WTC11 (cell line): ENCODE measurements at regions not wholly inside any gene's neighbourhood (a gene's known extent, or its start where the extent isn't known, plus 50 kb on each side); places are given as distances from the start of the nearest gene placed in this dataset.

Experiments
- ATAC-seq: fragments of 200-7000 bp; cut with Tn5 transposase; 2 replicates; pipeline ENCODE4 v1.10.0; 2021; ENCODE audit warnings: mild to moderate bottlenecking, moderate library complexity
- CTCF ChIA-PET: fragments of 300-600 bp; sonication (Branson Sonifier 250); formaldehyde crosslinking; loops from one replicate; lab custom pipeline; 2021; ENCODE audit warnings: antibody characterized with exemption; lab: Charles Lee
- POLR2A ChIA-PET: fragments of 350-600 bp; sonication (Branson Sonifier 250); formaldehyde crosslinking; loops from one replicate; lab custom pipeline; 2021; ENCODE audit warnings: antibody characterized with exemption; lab: Charles Lee
- DNase-seq: peaks from one replicate; pipeline ENCODE4 v3.0.0; 2021; ENCODE audit warnings: low spot score
- H3K27ac Mint-ChIP-seq: 2 replicates; pipeline ENCODE4 v1.8.0; 2021; ENCODE audit warnings: mixed read lengths
- H3K27me3 Mint-ChIP-seq: 2 replicates; pipeline ENCODE4 v1.8.0; 2021; ENCODE audit warnings: low read depth, mild to moderate bottlenecking, moderate library complexity, mixed read lengths
- H3K36me3 Mint-ChIP-seq: 2 replicates; pipeline ENCODE4 v1.8.0; 2021; ENCODE audit warnings: mixed read lengths
- H3K4me1 Mint-ChIP-seq: 2 replicates; pipeline ENCODE4 v1.8.0; 2022; ENCODE audit warnings: mixed read lengths
- H3K4me3 Mint-ChIP-seq: 2 replicates; pipeline ENCODE4 v1.8.0; 2021; ENCODE audit warnings: mild to moderate bottlenecking, moderate library complexity, mixed read lengths
- H3K9me3 Mint-ChIP-seq: 2 replicates; pipeline ENCODE4 v1.8.0; 2021; ENCODE audit warnings: mixed read lengths
- AFF4 ChIP-seq: sonication (generic); formaldehyde crosslinking; IDR thresholded peaks from 2 replicates; pipeline ENCODE4 v1.8.1; 2023; ENCODE audit warnings: mild to moderate bottlenecking, missing genetic modification reagents, borderline replicate concordance
- ELF4 ChIP-seq: sonication (generic); formaldehyde crosslinking; IDR thresholded peaks from 2 replicates; pipeline ENCODE4 v1.8.1; 2022; ENCODE audit warnings: low read depth, mild to moderate bottlenecking, moderate library complexity, missing genetic modification reagents
- ERG ChIP-seq: fragments of 250-450 bp; sonication (Bioruptor Pico); IDR thresholded peaks from 2 replicates; pipeline ENCODE4 v1.8.0; 2021; ENCODE audit warnings: mild to moderate bottlenecking
- ESRRA ChIP-seq: sonication (generic); formaldehyde crosslinking; IDR thresholded peaks from 2 replicates; pipeline ENCODE4 v1.8.1; 2022; ENCODE audit warnings: mild to moderate bottlenecking, missing genetic modification reagents, borderline replicate concordance
- GTF2I ChIP-seq: fragments of 250-450 bp; sonication (Bioruptor Pico); conservative IDR thresholded peaks from 2 replicates; pipeline ENCODE4 v1.4.0; 2021; ENCODE audit warnings: mild to moderate bottlenecking
- IRF1 ChIP-seq: sonication (generic); formaldehyde crosslinking; IDR thresholded peaks from 2 replicates; pipeline ENCODE4 v1.8.0; 2023; ENCODE audit warnings: missing genetic modification reagents
- JAZF1 ChIP-seq: fragments of 250-450 bp; sonication (Bioruptor Pico); IDR thresholded peaks from 2 replicates; pipeline ENCODE4 v1.9.0; 2021; ENCODE audit warnings: moderate library complexity, mild to moderate bottlenecking, inconsistent platforms
- NFE2L1 ChIP-seq: sonication (generic); formaldehyde crosslinking; IDR thresholded peaks from 2 replicates; pipeline ENCODE4 v1.8.1; 2023; ENCODE audit warnings: missing genetic modification reagents
- ZNF232 ChIP-seq: sonication (generic); formaldehyde crosslinking; IDR thresholded peaks from 2 replicates; pipeline ENCODE4 v1.8.0; 2022; ENCODE audit warnings: mild to moderate bottlenecking, missing genetic modification reagents
- ZNF263 ChIP-seq: sonication (generic); formaldehyde crosslinking; IDR thresholded peaks from 2 replicates; pipeline ENCODE4 v1.8.1; 2022; ENCODE audit warnings: low read depth, mild to moderate bottlenecking, moderate library complexity, missing genetic modification reagents
- TF ChIP-seq, protein P1 (sequence below): fragments of 250-450 bp; sonication (Bioruptor Pico); IDR thresholded peaks from 2 replicates; pipeline ENCODE4 v2.1.2; 2022; ENCODE audit warnings: mild to moderate bottlenecking, moderate library complexity
- TF ChIP-seq, protein P2 (sequence below): fragments of 250-450 bp; sonication (Bioruptor Pico); IDR thresholded peaks from 2 replicates; pipeline ENCODE4 v1.9.0; 2021; ENCODE audit warnings: moderate library complexity, mild to moderate bottlenecking, inconsistent platforms, borderline replicate concordance

DNA sequence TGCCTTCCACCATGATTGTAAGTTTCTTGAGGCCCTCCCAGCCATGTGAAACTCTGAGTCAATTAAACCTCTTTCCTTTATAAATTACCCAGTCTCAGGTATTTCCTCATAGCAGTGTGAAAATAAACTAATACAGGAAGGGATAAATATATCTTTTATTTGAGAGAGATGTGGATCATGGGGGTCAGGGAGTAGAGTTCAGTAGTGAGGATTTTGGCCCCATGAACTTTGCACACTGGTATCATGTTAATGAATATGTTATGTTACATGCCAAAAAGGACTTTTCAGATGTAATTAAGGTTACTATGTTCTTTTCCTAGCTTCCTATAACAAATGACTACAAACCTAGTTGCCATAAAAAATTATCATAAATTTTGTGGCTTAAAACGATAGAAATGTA, 1393.7 kb downstream of the DSC3 start (continued):
- no peak for TF ChIP-seq ERG (CRISPR knock-in tag)
- TF ChIP-seq, protein P1, sequence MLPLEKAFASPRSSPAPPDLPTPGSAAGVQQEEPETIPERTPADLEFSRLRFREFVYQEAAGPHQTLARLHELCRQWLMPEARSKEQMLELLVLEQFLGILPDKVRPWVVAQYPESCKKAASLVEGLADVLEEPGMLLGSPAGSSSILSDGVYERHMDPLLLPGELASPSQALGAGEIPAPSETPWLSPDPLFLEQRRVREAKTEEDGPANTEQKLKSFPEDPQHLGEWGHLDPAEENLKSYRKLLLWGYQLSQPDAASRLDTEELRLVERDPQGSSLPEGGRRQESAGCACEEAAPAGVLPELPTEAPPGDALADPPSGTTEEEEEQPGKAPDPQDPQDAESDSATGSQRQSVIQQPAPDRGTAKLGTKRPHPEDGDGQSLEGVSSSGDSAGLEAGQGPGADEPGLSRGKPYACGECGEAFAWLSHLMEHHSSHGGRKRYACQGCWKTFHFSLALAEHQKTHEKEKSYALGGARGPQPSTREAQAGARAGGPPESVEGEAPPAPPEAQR (CRISPR knock-in tag), result no peak
- TF ChIP-seq ELF4, result no peak
- TF ChIP-seq NFE2L1 (CRISPR knock-in tag), result no peak

- peaks cover 7% of the 10 kb centered on the region for H3K4me1 Mint-ChIP-seq
- no peaks in the 10 kb centered on the region for H3K27me3 Mint-ChIP-seq
- H3K4me3 Mint-ChIP-seq, result no peak overlapping the region
- no peak for TF ChIP-seq ESRRA (CRISPR knock-in tag)
- no peak for TF ChIP-seq NFE2L1 (CRISPR knock-in tag)
- H3K27ac Mint-ChIP-seq, result no peak overlapping the region
- CTCF ChIA-PET, result no interaction called here
- POLR2A ChIA-PET, result no interaction called here
- no peaks in the 10 kb centered on the region for H3K36me3 Mint-ChIP-seq
- H3K9me3 Mint-ChIP-seq, result no peaks in the 10 kb centered on the region
- no peak for ATAC-seq
- no peak for DNase-seq
Observed at GRCh38 chr18:29647700-29648099, 1394.8 kb downstream of the DSC3 start.

DNA sequence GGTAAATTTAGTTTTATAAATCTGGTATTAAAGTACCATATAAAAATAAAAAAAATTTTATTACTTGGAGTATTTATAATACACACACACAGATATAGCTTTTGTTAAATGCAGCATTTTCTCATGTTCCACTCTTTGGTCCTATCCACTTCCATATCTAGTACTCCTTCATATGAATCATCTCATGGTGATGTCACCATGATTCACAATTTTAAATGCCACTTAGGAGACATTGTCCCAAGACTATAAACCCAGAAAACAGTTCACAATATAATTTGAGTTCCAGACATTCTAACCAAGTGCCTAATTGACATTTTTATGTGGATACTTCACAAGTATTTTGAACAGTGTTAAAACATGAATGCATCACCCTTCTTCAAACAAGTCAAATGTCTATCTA, 1398.3 kb downstream of the DSC3 start:
- Mint-ChIP-seq H3K9me3 (no peaks in the 10 kb centered on the region), H3K36me3 (no peaks in the 10 kb centered on the region), H3K4me1 (no peaks in the 10 kb centered on the region), H3K4me3 (no peak overlapping the region), H3K27me3 (no peaks in the 10 kb centered on the region), H3K27ac (no peak overlapping the region)
- POLR2A ChIA-PET, result no interaction called here
- DNase-seq (no peak), ATAC-seq (no peak)
- CTCF ChIA-PET, result no interaction called here
- TF ChIP-seq AFF4 (CRISPR knock-in tag), result no peak
- TF ChIP-seq JAZF1 (CRISPR knock-in tag), result no peak
- no peak for TF ChIP-seq GTF2I (CRISPR knock-in tag)
- TF ChIP-seq ZNF232, result no peak

DNA sequence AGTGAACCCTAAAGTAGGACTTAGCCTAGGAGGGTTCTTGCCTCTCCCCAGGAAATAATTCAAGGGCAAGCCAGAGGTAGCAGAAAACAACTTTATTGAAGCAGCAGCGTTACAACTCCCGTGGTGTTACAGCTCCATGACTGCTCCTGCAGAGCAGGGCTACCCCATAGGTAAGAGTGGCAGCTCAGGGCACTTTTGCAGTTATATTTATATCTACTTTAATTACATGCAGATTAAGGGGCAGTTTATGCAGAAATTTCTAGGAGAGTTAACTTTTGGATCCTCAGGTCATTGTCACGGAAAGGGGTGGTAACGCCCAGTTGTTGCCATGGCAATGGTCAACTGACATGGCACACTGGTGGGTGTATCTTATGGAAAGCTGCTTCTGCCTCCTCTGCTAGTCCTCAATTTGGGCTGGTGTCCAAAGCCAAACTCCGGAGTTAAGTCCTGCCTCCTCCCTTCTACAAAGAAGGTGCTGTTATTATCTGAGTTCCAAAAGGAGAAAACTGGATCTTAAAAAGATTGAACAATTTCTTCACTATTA, 1413.0 kb downstream of the DSC3 start:
- TF ChIP-seq, protein P2, sequence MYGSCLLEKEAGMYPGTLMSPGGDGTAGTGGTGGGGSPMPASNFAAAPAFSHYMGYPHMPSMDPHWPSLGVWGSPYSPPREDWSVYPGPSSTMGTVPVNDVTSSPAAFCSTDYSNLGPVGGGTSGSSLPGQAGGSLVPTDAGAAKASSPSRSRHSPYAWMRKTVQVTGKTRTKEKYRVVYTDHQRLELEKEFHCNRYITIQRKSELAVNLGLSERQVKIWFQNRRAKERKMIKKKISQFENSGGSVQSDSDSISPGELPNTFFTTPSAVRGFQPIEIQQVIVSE (CRISPR knock-in tag), result no peak
- TF ChIP-seq ZNF263 (CRISPR knock-in tag) (no peak), IRF1 (CRISPR knock-in tag) (no peak)
- TF ChIP-seq, all 79 proteins: peak for 0
- H3K4me3 Mint-ChIP-seq, result no peak overlapping the region
- ChIA-PET CTCF (no interaction called here), POLR2A (no interaction called here)
- ATAC-seq (peak; percentile 36; the same call in 1 of the 2 replicates), DNase-seq (no peak)
- H3K36me3 Mint-ChIP-seq, result no peaks in the 10 kb centered on the region
- no peak overlapping the region for H3K27ac Mint-ChIP-seq
- no peaks in the 10 kb centered on the region for H3K27me3 Mint-ChIP-seq
- H3K9me3 Mint-ChIP-seq, result no peaks in the 10 kb centered on the region
- H3K4me1 Mint-ChIP-seq, result no peaks in the 10 kb centered on the region
